Immature natural killer cell (primary cell): ENCODE measurements at regions not wholly inside any gene's neighbourhood (a gene's known extent, or its start where the extent isn't known, plus 50 kb on each side); places are given as distances from the start of the nearest gene placed in this dataset.
"Not testable (repeated sequence)": the region's sequence is repeated elsewhere in the genome, so short reads cannot be mapped to it uniquely, and the experiment has no call there.

Experiments used
- DNase-seq, 3 donors: peaks; one replicate each; pipeline ENCODE4 v3.0.0; 2022; ENCODE audit warnings: mixed read lengths in 1 of 3
- H3K27ac Mint-ChIP-seq, 6 donors: one replicate each; pipeline ENCODE4 v1.8.0; 2020; ENCODE audit warnings: mixed read lengths in 6 of 6, mild to moderate bottlenecking in 5 of 6, inconsistent platforms in 4 of 6, moderate library complexity in 3 of 6
- H3K27me3 Mint-ChIP-seq, 3 donors: one replicate each; pipeline ENCODE4 v1.8.0; 2020 to 2021; ENCODE audit warnings: low read depth in 3 of 3, mild to moderate bottlenecking in 3 of 3, mixed read lengths in 3 of 3, moderate library complexity in 3 of 3, inconsistent platforms in 1 of 3
- H3K36me3 Mint-ChIP-seq, 3 donors: one replicate each; pipeline ENCODE4 v1.8.0; 2020; ENCODE audit warnings: mixed read lengths in 3 of 3, inconsistent platforms in 2 of 3, mild to moderate bottlenecking in 2 of 3
- H3K4me1 Mint-ChIP-seq, 2 donors: one replicate each; pipeline ENCODE4 v1.8.0; 2020; ENCODE audit warnings: inconsistent platforms in 2 of 2, mild to moderate bottlenecking in 2 of 2, mixed read lengths in 2 of 2, moderate library complexity in 1 of 2
- H3K4me3 Mint-ChIP-seq, 5 donors: one replicate each; pipeline ENCODE4 v1.8.0; 2020; ENCODE audit warnings: mild to moderate bottlenecking in 5 of 5, mixed read lengths in 5 of 5, inconsistent platforms in 3 of 5, moderate library complexity in 3 of 5
- H3K9me3 Mint-ChIP-seq, 6 donors: one replicate each; pipeline ENCODE4 v1.8.0; 2020; ENCODE audit warnings: mild to moderate bottlenecking in 6 of 6, mixed read lengths in 6 of 6, inconsistent platforms in 4 of 6, moderate library complexity in 3 of 6

DNA sequence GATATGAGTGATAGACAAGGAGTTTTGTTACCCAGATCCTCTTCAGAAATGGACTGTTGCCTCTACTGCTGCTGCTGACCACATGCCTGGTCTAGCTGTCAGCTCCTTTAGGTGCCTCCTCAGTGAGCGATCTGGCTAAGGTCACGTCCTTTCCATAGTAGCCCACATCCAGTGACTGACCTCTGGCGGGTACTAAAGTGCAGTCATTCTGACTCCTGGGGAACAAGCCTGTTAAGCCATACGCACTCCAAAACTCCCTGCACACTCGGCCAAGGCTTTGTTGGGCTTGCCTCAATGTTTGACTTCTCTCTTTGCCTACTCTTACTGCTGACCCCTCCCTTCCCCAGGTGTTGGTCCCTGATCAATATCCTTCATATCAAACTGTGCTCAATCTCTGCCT is 685.2 kb downstream of the IRS1 start:
- no peak for DNase-seq
- H3K27me3 Mint-ChIP-seq, result peaks cover 0 to 2% (median 0%) of the 10 kb centered on the region in 3 donors
- H3K36me3 Mint-ChIP-seq, result no peaks in the 10 kb centered on the region
- peaks cover 0 to 12% (median 3%) of the 10 kb centered on the region in 6 donors for H3K9me3 Mint-ChIP-seq
- no peak overlapping the region for H3K4me3 Mint-ChIP-seq
- no peaks in the 10 kb centered on the region for H3K4me1 Mint-ChIP-seq
- H3K27ac Mint-ChIP-seq, result no peak overlapping the region

DNA sequence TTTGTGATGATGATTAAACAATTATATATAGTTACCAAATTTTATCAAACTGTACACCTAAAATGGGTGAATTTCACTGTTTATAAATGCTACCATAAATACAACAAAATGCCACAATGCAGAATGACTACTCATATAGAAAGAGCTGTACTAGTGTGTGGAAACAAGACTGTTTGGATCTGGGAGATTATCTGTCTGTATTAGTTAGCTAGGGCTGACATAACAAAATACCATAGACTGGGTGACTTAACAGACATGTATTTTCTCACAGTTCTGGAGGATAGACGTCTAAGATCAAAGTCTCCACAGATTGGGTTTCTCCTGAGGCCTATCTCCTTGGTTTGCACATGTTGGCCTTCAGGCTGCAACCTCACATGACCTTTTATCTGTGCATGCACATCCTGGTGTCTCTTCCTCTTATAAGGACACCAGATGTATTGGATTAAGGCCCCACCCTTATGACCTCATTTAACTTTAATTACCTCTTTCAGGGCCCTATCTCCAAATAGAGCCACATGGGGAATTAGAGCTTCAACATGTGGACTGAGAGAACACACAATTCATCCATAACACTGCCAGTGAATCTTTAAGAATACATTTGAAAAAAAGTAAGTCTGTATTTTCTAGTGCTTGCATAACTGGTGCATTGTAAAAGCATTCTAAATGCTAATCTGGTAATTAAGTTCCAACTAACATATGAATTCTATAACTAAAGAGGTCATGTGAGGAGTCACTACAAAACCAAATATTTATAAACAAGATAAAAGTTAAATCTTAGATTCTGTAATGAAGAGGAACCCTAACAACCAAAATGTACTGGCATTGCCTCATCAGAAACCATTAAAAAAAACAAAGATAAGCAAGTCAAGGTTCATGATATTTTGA is 699.6 kb downstream of the NYAP2 start:
- Mint-ChIP-seq H3K27me3 (peaks cover 0 to 2% (median 0%) of the 10 kb centered on the region in 3 donors), H3K36me3 (no peaks in the 10 kb centered on the region), H3K4me1 (no peaks in the 10 kb centered on the region), H3K4me3 (no peak overlapping the region), H3K27ac (no peak overlapping the region), H3K9me3 (peaks cover 7 to 34% (median 10%) of the 10 kb centered on the region in 6 donors)
- no peak for DNase-seq

DNA sequence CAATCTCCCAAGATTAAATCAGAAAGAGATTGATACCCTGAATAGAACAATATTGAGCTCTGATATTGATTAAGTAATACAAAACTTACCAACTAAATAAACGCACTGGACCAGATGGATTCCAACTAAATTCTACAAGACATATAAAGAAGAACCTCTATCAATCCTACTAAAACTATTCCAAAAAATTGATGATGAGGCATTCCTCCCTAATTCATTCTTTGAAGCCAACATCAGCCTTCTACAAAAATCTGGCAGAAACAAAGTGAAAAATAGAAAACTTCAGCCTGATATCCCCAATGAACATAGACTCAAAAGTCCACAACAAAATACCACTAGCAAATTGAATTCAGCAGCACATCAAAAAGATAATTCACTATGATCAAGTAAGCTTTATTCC is 695.5 kb downstream of the NYAP2 start:
- H3K9me3 Mint-ChIP-seq, result peaks cover 10 to 37% (median 23%) of the 10 kb centered on the region in 6 donors
- no peak overlapping the region for H3K4me3 Mint-ChIP-seq
- H3K4me1 Mint-ChIP-seq, result no peaks in the 10 kb centered on the region
- DNase-seq, result no peak
- H3K27me3 Mint-ChIP-seq, result peaks cover 0 to 2% (median 0%) of the 10 kb centered on the region in 3 donors
- H3K36me3 Mint-ChIP-seq, result no peaks in the 10 kb centered on the region
- H3K27ac Mint-ChIP-seq, result no peak overlapping the region

DNA sequence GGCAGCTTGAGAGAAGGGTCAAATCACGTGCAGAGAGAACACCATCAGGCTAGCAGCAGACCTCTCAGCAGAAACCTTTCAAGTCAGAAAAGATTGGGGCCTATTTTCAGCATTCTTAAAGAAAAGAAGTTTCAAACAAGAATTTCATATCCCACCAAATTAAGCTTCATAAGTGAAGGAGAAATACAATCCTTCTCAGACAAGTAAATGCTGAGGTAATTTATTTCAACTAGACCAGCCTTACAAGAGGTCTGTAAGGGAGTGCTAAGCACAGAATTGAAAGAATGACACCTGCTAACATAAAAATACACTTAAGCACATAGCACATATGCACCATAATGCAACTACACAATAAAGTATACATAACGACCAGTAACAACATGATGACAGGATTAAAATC is 693.9 kb downstream of the NYAP2 start:
- Mint-ChIP-seq H3K27ac (no peak overlapping the region), H3K9me3 (peaks cover 10 to 37% (median 23%) of the 10 kb centered on the region in 6 donors), H3K4me1 (no peaks in the 10 kb centered on the region), H3K27me3 (peaks cover 0 to 2% (median 0%) of the 10 kb centered on the region in 3 donors), H3K36me3 (no peaks in the 10 kb centered on the region), H3K4me3 (no peak overlapping the region)
- no peak for DNase-seq

DNA sequence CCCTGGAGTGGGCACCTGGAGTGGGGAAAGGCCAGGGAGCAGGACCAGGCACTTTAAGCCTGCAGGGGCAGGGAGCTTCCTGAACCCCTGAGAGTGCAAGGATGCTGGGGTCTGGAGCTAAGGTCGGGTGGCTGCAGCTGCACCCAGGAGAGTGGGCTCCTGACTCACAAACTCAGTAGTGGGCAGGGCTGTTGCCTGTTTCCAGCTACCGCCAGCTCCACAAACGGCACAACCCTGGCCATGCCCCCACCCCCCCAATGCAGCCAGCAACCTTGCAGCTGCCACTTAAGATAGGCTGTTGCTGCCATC is 688.8 kb downstream of the NYAP2 start:
- peaks cover 0 to 1% (median 0%) of the 10 kb centered on the region in 3 donors for H3K27me3 Mint-ChIP-seq
- no peaks in the 10 kb centered on the region for H3K4me1 Mint-ChIP-seq
- H3K9me3 Mint-ChIP-seq, result peaks cover 4 to 30% (median 16%) of the 10 kb centered on the region in 6 donors
- no peak overlapping the region for H3K4me3 Mint-ChIP-seq
- no peak overlapping the region for H3K27ac Mint-ChIP-seq
- no peak for DNase-seq
- H3K36me3 Mint-ChIP-seq, result peaks cover 0 to 3% (median 0%) of the 10 kb centered on the region in 3 donors

DNA sequence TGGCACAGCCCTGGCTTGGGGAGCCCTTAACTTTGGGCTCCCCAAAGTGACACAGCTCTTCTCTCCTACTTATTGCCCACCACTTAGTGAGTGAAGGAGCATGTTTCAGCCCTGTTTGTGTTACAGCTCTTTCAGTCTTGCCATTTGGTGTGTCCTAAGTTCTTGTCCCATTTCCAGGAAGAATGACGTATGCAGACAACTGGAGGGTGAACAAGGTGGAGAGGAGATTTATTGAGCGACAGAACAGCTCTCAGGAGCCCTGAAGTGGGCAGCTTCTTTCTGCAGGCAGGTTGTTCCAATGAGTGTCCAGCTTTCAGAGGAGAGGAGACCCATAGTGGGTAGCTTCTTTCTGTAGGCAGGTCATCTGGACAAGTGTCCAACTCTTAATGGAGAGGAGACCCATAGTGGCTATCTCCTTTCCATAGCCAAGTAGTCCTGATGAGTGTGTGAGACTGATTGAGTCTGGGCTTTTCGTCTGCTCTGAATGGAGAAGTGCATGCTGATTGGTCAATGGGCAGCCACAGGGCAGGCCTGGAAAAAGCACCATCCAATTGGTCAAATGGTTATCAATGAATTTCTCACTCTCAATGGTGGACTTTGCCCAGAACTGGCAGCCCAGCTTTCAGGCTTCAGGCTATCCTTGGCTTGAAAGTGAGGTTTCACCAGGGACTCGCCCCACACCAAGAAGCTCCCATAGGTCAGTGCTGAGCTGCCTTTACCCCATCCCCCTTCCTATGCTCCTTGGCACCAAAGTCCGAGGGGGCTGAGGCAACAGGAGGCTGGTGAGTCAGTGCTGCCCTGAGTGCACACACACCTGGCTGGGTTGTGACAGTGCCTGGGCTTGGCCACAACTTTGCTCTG is 688.2 kb downstream of the NYAP2 start:
- peaks cover 4 to 29% (median 12%) of the 10 kb centered on the region in 6 donors for H3K9me3 Mint-ChIP-seq
- DNase-seq, result no peak
- peaks cover 0 to 1% (median 0%) of the 10 kb centered on the region in 3 donors for H3K27me3 Mint-ChIP-seq
- H3K36me3 Mint-ChIP-seq, result peaks cover 0 to 3% (median 0%) of the 10 kb centered on the region in 3 donors
- H3K4me3 Mint-ChIP-seq, result no peak overlapping the region
- H3K27ac Mint-ChIP-seq, result no peak overlapping the region
- H3K4me1 Mint-ChIP-seq, result no peaks in the 10 kb centered on the region

DNA sequence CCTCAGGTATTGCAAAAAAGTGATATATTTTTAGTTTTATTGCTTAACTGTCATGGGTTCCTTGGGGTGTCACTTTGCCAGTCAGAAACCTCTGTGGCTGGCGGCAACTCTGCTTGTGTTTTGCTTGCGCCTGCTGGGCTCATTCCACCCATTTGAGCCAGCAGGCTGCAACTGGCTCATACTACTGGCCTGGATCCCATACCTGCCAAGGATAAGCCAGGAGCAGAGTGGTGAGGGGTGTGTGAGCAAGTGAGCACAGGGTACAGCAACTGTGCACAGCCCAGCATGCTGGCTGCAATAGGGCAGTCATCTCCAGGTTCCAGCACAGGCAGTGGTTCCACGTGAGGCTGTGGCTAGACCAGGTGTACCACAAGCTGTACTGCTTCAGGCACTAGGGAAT is 687.5 kb downstream of the NYAP2 start:
- no peak overlapping the region for H3K4me3 Mint-ChIP-seq
- DNase-seq, result no peak
- peaks cover 0 to 1% (median 0%) of the 10 kb centered on the region in 3 donors for H3K27me3 Mint-ChIP-seq
- H3K36me3 Mint-ChIP-seq, result peaks cover 0 to 3% (median 0%) of the 10 kb centered on the region in 3 donors
- no peak overlapping the region for H3K27ac Mint-ChIP-seq
- H3K4me1 Mint-ChIP-seq, result no peaks in the 10 kb centered on the region
- peaks cover 9 to 29% (median 11%) of the 10 kb centered on the region in 6 donors for H3K9me3 Mint-ChIP-seq

DNA sequence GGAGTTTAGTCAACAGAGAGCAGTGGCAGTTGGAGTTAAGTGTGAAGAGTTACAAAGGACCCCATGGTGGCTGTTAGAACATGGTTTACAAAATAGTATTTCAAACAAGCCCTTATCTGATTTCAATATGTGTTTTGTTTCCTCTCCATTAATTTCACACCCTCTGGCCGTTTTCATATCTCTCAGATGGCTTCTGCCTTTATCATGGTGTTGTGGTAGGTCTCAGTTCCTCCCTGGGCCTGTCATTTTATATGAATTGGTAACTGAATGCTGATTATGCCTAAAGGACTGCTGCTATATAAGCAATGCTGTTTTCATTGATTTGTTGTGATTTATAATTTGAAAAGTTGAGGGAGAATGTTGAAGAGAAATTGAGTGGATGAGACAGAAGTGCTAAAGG is 686.7 kb downstream of the NYAP2 start:
- no peaks in the 10 kb centered on the region for H3K4me1 Mint-ChIP-seq
- peaks cover 0 to 1% (median 0%) of the 10 kb centered on the region in 3 donors for H3K27me3 Mint-ChIP-seq
- no peak overlapping the region for H3K27ac Mint-ChIP-seq
- no peak for DNase-seq
- H3K4me3 Mint-ChIP-seq, result no peak overlapping the region
- H3K36me3 Mint-ChIP-seq, result peaks cover 0 to 3% (median 0%) of the 10 kb centered on the region in 3 donors
- H3K9me3 Mint-ChIP-seq, result peaks cover 7 to 27% (median 9%) of the 10 kb centered on the region in 6 donors

DNA sequence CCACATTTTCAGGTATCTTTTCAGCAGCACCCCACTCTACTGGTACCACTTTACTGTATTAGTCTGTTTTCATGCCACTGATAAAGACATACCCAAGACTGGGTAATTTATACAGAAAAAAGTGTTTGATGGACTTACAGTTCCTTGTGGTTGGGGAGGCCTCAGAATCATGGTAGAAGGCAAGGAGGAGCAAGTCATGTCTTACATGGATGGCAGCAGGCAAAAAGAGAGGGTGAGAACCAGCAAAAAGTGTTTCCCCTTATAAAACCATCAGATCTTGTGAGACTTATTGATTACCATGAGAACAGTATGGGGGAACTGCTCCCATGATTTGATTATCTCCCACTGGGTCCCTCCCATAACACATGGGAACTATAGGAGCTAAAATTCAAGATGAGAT is 685.9 kb downstream of the NYAP2 start:
- H3K4me1 Mint-ChIP-seq, H3K27me3 Mint-ChIP-seq, H3K27ac Mint-ChIP-seq, H3K36me3 Mint-ChIP-seq, DNase-seq, H3K4me3 Mint-ChIP-seq: not testable (repeated sequence)
- H3K9me3 Mint-ChIP-seq, result peaks cover 4 to 23% (median 7%) of the 10 kb centered on the region in 6 donors

DNA sequence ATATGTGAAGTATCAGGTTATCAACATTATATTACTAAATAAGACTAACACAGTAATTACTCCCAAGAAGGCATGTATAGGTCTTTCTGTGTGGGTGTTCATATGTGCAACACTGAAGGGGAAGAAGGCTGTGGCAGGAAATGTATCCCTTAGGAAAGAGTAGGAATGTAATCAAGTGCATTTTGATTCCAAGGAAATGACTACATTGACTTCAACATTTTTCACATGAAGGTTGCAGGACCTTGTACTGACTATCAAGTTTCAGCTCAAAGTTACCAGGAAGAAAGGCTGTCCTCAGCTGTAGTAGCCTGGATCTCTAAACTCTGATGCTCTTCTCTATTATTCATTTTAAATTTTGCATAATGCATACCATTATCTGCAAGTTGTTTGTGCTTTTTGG is 680.8 kb downstream of the NYAP2 start:
- Mint-ChIP-seq H3K27ac (no peak overlapping the region), H3K9me3 (peaks cover 2 to 11% (median 7%) of the 10 kb centered on the region in 6 donors), H3K27me3 (peaks cover 0 to under 1% (median 0%) of the 10 kb centered on the region in 3 donors), H3K4me1 (no peaks in the 10 kb centered on the region), H3K36me3 (no peaks in the 10 kb centered on the region), H3K4me3 (no peak overlapping the region)
- no peak for DNase-seq

DNA sequence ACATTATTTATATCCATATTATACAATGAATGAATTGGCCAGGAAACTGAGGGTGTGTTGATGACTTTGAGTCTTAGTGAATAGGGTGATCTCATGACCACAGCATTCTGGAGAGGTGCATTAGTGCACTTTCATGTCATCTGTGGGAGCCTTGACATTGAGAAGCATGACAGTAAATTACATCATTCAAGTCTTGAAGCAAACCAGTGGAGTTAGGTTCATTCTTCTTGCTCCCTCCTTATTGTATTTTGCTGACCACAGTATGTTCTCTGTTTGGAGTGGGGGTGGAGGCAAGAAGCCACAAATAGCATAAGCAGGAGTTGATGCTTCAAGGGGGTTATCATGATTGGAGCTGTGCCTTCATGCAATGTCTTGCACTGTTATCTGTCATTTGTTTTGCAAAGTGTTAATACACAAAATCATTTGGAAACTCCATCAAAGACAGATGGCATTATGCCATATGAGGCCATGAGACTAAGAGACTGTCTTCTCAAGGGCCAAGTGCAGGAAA is 680.2 kb downstream of the NYAP2 start:
- DNase-seq, result no peak
- Mint-ChIP-seq H3K27ac (no peak overlapping the region), H3K4me1 (no peaks in the 10 kb centered on the region), H3K27me3 (no peaks in the 10 kb centered on the region), H3K9me3 (peaks cover 0 to 6% (median 4%) of the 10 kb centered on the region in 6 donors), H3K36me3 (no peaks in the 10 kb centered on the region), H3K4me3 (no peak overlapping the region)

DNA sequence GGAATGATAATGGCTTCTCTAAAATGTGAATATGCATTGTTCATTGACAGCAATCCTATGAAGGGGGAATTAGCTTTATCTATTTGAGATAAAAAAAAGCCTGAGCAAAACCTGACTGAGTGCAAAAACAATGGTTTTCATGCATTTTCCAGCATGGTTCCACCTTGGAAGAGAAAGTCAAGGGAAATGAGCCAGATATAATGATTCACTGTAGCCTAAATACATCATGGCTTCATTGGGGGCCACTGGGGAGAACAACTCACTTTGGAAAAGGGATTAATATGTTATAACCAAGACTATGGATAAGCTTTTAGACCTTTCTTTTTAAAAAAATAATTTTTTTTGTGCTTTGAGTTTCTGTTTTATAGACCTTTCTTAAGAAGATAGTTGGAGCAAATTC is 679.7 kb downstream of the NYAP2 start:
- Mint-ChIP-seq H3K27me3 (no peaks in the 10 kb centered on the region), H3K9me3 (peaks cover 0 to 6% (median 6%) of the 10 kb centered on the region in 6 donors), H3K36me3 (no peaks in the 10 kb centered on the region), H3K27ac (no peak overlapping the region), H3K4me1 (no peaks in the 10 kb centered on the region), H3K4me3 (no peak overlapping the region)
- DNase-seq, result no peak

DNA sequence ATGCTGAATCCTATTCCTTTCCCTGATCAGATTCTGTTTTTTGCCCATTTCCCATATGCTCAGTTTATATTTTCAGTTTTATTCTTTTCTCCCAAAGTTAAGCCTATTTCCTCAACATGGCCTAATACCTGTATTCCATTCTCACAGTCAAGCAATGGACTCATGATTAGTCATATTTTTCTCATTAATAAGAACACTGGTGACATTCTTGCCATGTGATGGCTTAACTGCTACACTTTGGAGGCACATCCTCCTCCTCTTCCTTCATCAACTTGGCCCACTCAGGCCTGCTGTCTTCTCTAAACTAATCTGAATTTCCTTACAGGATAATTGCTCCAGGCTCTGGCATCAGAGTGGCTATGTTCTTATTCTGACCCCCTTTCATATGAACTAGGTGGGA is 679.2 kb downstream of the NYAP2 start:
- Mint-ChIP-seq H3K27ac (no peak overlapping the region), H3K9me3 (peaks cover 0 to 7% (median 6%) of the 10 kb centered on the region in 6 donors)

DNA sequence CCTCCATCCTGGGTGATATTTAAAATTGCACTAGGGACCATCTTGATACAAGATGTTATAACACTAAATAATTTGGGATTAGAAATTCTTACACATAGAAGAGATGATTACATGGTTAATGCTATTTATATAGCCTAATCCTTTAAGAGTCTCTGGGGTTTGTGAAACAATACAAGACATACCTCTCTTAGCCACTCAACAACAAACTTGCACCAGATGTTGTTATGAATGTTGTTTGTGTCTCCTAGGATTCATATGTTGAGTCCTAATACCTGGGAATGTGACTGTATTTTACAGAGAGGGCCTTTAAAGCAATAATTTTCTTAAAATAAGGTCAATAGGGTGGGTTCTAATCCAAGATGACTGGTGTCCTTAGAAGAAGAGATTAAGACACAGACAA is 678.3 kb downstream of the NYAP2 start:
- H3K9me3 Mint-ChIP-seq, result peaks cover 0 to 7% (median 2%) of the 10 kb centered on the region in 6 donors
- no peaks in the 10 kb centered on the region for H3K4me1 Mint-ChIP-seq
- no peaks in the 10 kb centered on the region for H3K27me3 Mint-ChIP-seq
- no peak for DNase-seq
- no peak overlapping the region for H3K27ac Mint-ChIP-seq
- no peak overlapping the region for H3K4me3 Mint-ChIP-seq
- no peaks in the 10 kb centered on the region for H3K36me3 Mint-ChIP-seq

More for the DNA sequence above, 679.2 kb downstream of the NYAP2 start:
- no peak for DNase-seq
- no peaks in the 10 kb centered on the region for H3K36me3 Mint-ChIP-seq
- H3K27me3 Mint-ChIP-seq, result no peaks in the 10 kb centered on the region
- no peaks in the 10 kb centered on the region for H3K4me1 Mint-ChIP-seq
- no peak overlapping the region for H3K4me3 Mint-ChIP-seq
